Rectal smooth muscle tissue (tissue), 1 donor: ENCODE measurements at regions not wholly inside any gene's neighbourhood (a gene's known extent, or its start where the extent isn't known, plus 50 kb on each side); places are given as distances from the start of the nearest gene placed in this dataset.
"Not testable (repeated sequence)": the region's sequence is repeated elsewhere in the genome, so short reads cannot be mapped to it uniquely, and the experiment has no call there.

Source experiments
- H3K27ac ChIP-seq: one replicate; pipeline ENCODE4 v1.7.0; 2013; ENCODE audit warnings: low read depth, low read length, inconsistent platforms
- H3K27me3 ChIP-seq: one replicate; pipeline ENCODE4 v1.7.0; 2013; ENCODE audit warnings: low read length; ENCODE audit not compliant: control insufficient read depth, insufficient read depth
- H3K36me3 ChIP-seq: one replicate; pipeline ENCODE4 v1.7.0; 2013; ENCODE audit warnings: low read length; ENCODE audit not compliant: control insufficient read depth, insufficient read depth
- H3K4me1 ChIP-seq: one replicate; pipeline ENCODE4 v1.7.0; 2013; ENCODE audit warnings: low read length; ENCODE audit not compliant: control insufficient read depth, insufficient read depth
- H3K4me3 ChIP-seq: one replicate; pipeline ENCODE4 v1.7.0; 2013; ENCODE audit warnings: low read length
- H3K9ac ChIP-seq: one replicate; pipeline ENCODE4 v1.7.0; 2013; ENCODE audit warnings: low read length

DNA sequence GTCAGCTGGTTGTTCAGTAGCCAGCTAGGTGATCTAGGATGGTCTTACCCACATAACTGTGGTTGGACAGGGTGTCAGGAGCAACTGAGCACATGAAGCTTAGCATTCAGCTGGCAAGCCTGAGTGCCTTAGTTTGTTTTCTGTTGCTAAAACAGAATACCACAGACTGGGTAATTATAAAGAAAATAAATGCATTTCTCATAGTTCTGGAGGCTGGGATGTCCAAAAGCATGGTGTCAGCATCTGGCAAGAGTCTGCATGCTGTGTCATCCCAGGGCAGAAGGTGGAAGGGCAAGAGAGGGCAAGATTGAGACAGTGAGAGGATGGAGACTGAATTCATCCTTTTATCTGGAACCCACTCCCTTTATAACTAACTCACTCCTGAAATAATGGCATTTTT is 921.5 kb downstream of the TLE4 start:
- Histone ChIP-seq H3K9ac (no peak overlapping the region), H3K27me3 (no peaks in the 10 kb centered on the region), H3K4me1 (no peaks in the 10 kb centered on the region), H3K4me3 (no peak overlapping the region), H3K27ac (no peak overlapping the region), H3K36me3 (no peaks in the 10 kb centered on the region)

DNA sequence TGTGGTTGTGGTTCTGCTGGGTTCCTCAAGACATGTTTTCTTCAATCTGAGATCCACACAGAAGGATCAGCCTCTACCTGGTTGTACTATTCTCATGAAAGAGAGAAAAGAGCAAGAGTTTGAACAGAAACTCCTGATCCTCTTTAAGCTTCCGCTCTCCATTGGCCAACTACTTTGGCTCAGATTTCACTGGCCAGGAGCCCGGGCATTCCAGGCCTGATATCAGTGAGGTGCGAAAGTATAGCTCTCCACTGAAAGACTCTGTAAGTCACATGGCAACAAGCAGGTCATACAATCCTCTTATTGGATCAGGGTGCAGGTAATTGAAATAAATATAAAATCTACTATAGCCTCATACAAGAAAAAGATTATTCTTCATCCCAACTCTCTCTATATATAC is 920.5 kb downstream of the TLE4 start:
- no peak overlapping the region for H3K27ac ChIP-seq
- H3K4me3 ChIP-seq: no peak overlapping the region
- H3K27me3 ChIP-seq: no peaks in the 10 kb centered on the region
- H3K4me1 ChIP-seq: no peaks in the 10 kb centered on the region
- no peaks in the 10 kb centered on the region for H3K36me3 ChIP-seq
- H3K9ac ChIP-seq: no peak overlapping the region

DNA sequence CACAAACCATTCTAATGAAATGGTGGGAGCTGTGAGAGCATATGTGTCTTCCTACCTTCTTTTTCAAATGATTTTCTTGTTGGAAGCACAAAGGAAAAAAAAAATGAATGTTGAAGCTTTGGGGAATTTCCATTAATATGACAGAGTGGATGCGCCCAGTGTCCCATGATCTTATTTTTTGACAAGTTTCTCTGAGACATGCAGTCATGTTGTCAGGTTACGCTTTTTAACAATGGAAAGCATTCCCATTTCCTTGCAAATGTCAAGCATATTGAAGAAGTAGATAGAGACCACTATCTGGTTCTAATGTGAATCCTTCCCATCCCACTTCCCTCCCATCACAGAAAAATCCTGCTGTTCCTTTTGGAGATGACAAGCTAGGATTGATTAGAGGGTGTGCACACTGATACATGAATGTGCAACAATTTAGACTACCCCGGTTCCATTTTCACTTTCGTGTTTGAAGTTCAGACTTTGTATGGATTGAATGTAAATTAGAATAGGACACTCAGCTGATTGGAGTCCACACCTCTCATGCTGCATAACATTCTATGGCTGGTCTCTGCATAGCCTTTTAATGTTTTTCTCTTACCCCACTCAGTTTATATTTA is 919.4 kb downstream of the TLE4 start:
- Histone ChIP-seq H3K9ac (no peak overlapping the region), H3K27me3 (no peaks in the 10 kb centered on the region), H3K4me1 (no peaks in the 10 kb centered on the region), H3K27ac (no peak overlapping the region), H3K36me3 (no peaks in the 10 kb centered on the region), H3K4me3 (no peak overlapping the region)

DNA sequence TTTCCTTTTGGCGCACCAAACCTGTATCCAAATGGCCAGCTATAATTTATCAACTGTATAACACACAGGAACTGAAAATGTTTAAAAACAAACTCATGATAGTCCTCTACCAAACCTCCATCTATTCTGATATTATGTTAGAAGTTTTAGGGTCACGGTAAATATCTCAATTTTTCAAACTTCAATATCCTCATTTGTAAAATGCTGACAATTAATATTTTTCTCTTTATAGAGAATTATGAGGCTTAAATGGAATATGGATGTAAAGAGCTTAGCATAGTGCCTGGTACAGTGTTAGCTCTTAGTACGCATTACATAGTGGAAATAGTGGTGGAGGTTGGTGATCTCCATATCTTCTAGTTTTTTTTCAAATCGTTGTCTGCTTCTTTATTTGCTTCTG is 917.6 kb downstream of the TLE4 start:
- Histone ChIP-seq H3K27me3 (no peaks in the 10 kb centered on the region), H3K36me3 (no peaks in the 10 kb centered on the region), H3K4me3 (no peak overlapping the region), H3K27ac (no peak overlapping the region), H3K4me1 (no peaks in the 10 kb centered on the region), H3K9ac (no peak overlapping the region)

DNA sequence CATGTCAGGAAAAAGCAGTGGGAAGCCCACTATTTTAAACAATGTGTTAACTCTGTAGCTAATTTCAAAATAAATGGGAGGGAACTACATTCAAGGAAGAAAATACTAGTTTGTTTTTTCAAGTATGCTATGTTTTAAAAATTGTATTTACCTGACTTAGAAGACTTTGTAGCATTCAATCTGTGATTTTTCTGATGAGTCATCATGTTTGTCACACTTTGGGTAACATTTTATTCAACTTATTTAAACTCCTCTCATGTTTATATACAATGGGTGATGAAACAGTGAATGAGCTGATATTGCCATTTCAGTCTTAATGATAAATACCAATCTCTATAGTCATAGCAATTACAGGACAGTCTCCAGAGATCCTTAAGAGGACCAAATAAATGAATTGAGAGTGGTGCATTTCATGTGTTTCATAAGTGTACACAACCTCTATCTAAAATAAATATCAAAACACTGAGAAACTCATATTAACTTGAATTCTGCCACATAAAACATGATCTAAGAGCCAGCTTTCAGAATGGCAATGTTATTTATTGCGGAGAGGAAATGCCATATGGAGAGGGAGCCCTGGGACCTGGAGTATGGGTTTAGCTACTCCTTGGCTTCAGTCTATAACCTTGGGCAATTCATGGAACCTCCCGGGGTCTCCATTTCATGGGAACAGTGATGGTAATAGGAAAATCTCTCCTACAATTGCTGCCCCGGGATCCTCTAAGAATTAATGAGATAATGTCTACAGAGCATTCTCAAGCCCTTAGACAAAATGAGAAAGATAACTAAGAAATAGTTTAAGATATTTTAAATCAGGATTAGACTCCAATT is 913.9 kb downstream of the TLE4 start:
- no peaks in the 10 kb centered on the region for H3K36me3 ChIP-seq

DNA sequence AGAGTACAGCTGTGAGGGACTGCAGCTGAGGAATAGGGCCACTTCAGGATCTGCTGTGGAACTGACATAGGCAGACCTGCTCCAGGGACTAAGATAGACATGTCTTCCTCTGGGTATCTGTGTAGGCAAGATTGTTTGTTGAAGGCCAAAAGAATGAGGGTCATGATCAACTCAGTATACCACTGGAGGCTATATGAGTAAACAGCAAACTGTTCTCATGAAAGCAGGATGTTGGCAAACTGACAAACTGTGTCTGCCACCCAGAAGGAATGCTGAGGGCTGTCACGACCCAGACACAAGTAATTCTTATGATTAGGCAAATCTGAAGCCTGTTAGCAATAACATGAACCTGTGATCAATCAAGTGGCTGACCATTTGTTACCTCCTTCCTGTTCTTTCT is 910.5 kb downstream of the TLE4 start:
- H3K36me3 ChIP-seq, H3K9ac ChIP-seq, H3K4me1 ChIP-seq, H3K27me3 ChIP-seq, H3K4me3 ChIP-seq, H3K27ac ChIP-seq: not testable (repeated sequence)

More for the DNA sequence above, 913.9 kb downstream of the TLE4 start:
- Histone ChIP-seq H3K27me3 (no peaks in the 10 kb centered on the region), H3K4me3 (no peak overlapping the region), H3K27ac (no peak overlapping the region), H3K4me1 (no peaks in the 10 kb centered on the region), H3K9ac (no peak overlapping the region)

DNA sequence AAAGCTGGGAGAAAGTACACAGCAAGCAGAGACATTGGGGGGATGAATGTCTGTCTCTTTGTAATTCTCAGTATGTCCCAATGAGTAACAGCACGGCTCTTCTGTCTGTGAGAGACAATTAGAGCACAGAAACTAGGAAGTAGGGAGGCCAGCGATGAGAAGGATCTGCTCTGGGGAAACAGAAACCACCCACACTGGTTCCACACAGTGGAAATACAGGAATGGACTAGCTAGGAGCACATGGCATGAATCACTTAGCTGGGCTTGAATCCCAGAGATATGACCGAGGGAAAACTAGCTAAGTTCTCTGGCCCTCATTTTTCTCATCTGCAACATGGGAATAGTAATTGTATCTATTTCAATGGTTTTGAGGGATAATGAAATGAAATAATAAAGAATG is 895.9 kb downstream of the TLE4 start:
- Histone ChIP-seq H3K4me3 (no peak overlapping the region), H3K9ac (no peak overlapping the region), H3K27me3 (no peaks in the 10 kb centered on the region), H3K36me3 (no peaks in the 10 kb centered on the region), H3K27ac (no peak overlapping the region), H3K4me1 (no peaks in the 10 kb centered on the region)

DNA sequence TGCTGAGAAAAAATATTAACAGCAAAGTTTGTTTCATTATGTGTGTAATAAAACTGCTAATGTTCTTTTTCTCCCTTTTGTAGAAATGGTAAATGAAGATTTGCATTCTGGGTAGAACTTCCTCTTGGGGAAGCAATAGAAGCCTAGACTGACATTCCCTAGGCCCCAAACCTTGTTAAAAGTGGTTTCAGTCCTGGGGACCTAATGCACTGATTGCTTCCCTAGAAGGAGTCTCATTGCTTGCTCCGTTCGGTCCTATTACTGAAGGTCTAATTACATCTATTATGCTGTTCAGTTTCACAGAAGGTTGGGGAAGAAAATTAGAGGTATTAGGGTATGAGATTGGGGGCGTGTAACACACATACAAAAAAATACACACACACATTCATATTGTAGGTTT is 893.8 kb downstream of the TLE4 start:
- Histone ChIP-seq H3K27ac (no peak overlapping the region), H3K4me1 (no peaks in the 10 kb centered on the region), H3K36me3 (no peaks in the 10 kb centered on the region), H3K9ac (no peak overlapping the region), H3K4me3 (no peak overlapping the region), H3K27me3 (no peaks in the 10 kb centered on the region)

DNA sequence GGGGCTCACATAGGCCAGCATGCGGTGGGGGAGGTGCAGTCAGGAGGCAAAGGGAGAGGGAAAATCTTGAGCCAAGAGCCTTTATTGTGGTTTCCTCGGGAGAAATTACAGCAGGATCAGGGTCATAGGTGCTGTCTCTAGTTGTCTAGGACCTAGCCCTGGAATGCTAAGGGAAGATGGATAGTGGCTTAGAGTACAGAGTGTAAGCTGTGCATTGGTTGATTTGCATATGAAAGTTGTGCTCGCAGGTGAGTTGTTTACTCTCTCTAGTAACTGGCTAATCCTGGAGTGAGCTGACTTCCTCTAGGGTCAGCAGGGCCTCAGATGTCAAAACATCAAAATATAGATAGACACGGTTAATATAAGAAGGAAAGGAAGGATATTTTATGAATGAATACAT is 877.7 kb downstream of the TLE4 start:
- no peaks in the 10 kb centered on the region for H3K4me1 ChIP-seq
- H3K4me3 ChIP-seq: no peak overlapping the region
- no peaks in the 10 kb centered on the region for H3K36me3 ChIP-seq
- H3K27me3 ChIP-seq: no peaks in the 10 kb centered on the region
- no peak overlapping the region for H3K9ac ChIP-seq
- no peak overlapping the region for H3K27ac ChIP-seq

DNA sequence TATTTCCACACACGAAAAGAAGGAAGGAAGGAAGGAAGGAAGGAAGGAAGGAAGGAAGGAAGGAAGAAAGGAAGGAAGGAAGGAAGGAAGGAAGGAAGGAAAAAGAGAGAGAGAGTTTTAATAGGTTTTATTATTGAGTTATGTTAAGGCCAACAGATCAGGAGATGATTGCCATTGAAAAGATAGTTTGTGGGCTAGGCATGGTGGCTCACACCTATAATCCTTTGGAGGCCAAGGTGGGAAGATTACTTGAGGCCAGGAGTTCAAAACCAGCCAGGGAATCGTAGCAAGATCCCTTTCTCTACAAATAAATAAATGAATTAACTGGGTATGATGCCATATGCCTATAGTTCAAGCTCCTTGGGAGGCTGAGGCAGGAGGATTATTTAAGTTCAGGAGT is 877.2 kb downstream of the TLE4 start:
- no peaks in the 10 kb centered on the region for H3K36me3 ChIP-seq
- no peak overlapping the region for H3K9ac ChIP-seq
- no peaks in the 10 kb centered on the region for H3K4me1 ChIP-seq
- H3K27me3 ChIP-seq: no peaks in the 10 kb centered on the region
- H3K4me3 ChIP-seq: no peak overlapping the region
- H3K27ac ChIP-seq: no peak overlapping the region

DNA sequence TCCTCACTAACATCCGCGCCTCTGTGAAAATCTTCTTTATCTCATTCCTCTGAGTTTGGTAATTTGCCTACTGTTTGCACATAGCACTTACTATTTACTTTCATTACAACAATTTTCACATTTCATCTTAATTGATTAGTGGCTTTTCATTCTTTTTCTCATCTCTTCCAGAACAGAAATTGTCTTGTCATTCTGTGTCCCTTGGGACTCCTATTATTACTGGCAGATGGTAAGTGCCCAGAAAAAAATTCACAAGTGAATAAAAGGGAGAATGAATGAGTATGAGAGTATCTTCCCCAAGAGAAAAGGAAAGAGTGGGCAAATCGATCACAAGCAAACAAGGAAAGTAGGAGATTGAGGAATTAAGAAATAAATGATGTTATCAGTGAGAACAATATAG is 876.1 kb downstream of the TLE4 start:
- Histone ChIP-seq H3K9ac (no peak overlapping the region), H3K4me3 (no peak overlapping the region), H3K27ac (no peak overlapping the region), H3K4me1 (no peaks in the 10 kb centered on the region), H3K27me3 (no peaks in the 10 kb centered on the region), H3K36me3 (no peaks in the 10 kb centered on the region)

DNA sequence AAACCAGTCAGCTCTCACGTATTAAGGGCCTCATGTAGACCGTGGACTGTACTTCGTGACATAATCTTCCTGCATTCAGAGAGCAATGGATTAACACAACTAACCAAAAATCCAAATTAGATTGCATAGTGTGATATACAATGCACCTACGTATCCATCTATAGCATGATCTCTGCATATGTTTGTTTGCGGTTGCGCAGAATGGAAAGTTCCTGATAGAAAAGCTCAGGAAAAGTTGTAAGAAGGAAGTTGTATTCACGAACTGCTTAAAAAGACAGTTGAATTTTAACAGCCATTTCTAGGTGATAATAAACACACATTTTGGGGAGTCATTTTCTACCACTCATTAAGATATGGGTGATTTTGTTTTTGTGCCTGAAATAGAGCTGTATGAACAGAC is 869.0 kb downstream of the TLE4 start:
- no peak overlapping the region for H3K27ac ChIP-seq
- no peaks in the 10 kb centered on the region for H3K4me1 ChIP-seq
- H3K4me3 ChIP-seq: no peak overlapping the region
- no peaks in the 10 kb centered on the region for H3K36me3 ChIP-seq
- no peak overlapping the region for H3K9ac ChIP-seq
- no peaks in the 10 kb centered on the region for H3K27me3 ChIP-seq

DNA sequence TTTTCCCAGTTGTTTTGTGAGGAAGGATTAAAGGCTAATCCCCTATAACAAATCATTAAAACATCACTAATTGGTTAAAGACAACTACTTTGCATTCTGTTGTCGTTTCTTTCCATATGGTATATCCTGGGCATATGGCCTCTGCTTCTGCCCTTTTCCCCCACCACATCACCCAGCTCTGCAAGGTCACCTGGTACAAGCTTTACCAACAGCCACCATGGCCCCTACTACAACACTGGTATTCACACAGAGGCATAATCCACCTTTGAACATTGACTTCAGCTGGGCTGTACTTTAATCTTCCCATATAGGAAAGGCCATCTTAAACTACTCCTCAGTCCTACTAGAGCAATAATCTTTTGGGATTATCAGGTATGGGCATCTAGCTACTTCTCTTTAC is 866.1 kb downstream of the TLE4 start:
- H3K9ac ChIP-seq: no peak overlapping the region
- no peak overlapping the region for H3K4me3 ChIP-seq
- H3K27me3 ChIP-seq: no peaks in the 10 kb centered on the region
- H3K36me3 ChIP-seq: no peaks in the 10 kb centered on the region
- no peak overlapping the region for H3K27ac ChIP-seq
- no peaks in the 10 kb centered on the region for H3K4me1 ChIP-seq
